GM18909 (cell line): ENCODE measurements at regions not wholly inside any gene's neighbourhood (a gene's known extent, or its start where the extent isn't known, plus 50 kb on each side); places are given as distances from the start of the nearest gene placed in this dataset.
A peak's percentile ranks its signal among the peaks of the same experiment; 100 is the strongest.

Source experiments
- ATAC-seq: cut with Tn5 transposase; IDR thresholded peaks from one replicate; pipeline ENCODE4 v1.9.1; 2021; ENCODE audit warnings: mild to moderate bottlenecking; ENCODE audit not compliant: unreplicated experiment, poor library complexity

DNA sequence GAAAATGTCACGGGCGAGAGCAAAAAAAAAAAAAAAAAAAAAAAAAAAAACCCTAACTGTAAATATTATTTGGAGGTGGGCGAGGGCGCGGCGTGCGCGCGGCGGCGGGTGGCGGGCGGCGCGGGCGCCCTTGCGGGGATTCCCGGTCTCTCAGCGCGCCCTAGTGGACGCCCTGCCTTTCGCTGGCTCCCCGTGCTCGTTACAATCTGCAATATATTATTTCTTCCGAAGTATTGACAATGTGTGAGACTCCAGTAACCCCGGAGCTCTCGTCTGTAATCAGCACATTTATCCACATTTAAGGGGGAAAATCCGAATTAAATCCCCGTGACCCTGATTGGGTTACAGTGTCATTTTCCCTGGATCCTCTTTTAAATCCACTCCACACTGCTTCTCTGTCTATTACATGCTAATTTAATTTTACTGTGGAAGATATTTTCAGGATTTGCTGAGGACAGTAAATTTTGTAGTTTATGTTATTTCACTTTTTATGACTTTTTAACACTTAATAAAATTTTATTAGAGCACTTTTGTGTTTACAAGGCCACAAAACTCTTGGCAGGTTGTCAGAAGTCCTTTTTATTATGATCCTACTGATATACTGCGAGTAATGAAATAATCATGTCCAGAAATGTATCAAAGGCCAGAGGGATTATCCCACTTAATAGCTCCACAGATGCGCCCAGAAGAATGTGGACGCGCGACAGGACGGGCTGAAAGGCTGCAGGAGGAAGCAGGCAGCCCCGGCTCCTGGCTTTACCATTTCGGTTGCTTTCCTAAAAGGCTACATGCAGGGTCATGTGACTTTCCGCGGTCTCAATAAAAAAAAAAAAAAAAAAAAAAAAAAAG, 369.1 kb downstream of the MTX2 start:
- ATAC-seq: peak; percentile 85

DNA sequence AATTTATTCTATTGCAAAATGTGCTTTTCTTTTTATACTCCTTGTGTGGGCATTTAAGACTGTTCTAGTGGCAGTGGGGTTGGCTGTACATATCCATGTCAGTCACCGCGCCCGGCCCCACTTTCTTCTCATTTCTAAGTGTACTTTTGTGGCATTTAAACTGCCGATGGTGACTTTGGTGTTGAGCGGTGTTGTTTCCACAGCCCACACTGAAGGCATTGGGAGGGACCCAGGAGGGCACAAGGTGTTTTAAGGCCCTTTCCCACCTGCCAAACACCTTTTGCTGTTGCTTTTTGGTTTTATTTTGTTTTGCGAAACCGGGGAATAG, 369.7 kb downstream of the MTX2 start:
- no peak for ATAC-seq

DNA sequence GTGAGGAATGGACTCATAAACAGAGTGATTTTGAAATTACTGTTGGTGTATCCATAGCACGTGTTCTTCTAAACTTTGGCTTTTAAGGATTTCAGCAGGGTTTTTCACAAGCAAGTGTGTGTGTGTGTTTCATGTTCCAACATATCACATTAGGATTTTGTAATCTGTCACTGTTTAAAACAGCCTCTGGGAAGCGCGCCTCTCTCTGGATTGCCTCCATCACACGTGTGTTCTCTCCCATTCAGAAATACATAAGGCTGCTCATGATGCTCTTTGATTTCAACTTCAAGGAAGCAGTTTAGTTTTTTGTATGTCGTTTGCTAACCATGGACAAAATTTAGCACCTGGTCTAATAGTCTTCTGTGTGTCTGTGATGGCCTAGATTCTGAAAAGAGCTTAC, 370.4 kb downstream of the MTX2 start:
- ATAC-seq: no peak

DNA sequence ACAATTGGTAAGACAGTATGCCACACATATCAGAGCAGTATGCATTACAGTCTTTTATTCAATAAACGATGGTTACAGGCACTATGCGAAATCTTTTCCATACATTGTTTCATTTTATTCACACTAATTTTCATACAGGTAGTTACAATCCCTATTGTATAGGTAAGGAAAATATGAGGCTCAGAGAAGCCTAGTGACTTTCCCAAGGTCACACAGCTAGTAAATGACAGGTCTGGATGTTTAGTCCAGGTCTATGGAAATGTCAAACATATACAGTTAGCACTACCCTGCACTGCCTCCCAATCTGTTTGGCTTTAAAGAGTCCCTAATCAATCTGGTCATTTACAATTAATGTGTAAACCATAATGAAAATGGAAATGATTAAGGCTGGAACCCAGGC, 372.2 kb downstream of the MTX2 start:
- no peak for ATAC-seq

DNA sequence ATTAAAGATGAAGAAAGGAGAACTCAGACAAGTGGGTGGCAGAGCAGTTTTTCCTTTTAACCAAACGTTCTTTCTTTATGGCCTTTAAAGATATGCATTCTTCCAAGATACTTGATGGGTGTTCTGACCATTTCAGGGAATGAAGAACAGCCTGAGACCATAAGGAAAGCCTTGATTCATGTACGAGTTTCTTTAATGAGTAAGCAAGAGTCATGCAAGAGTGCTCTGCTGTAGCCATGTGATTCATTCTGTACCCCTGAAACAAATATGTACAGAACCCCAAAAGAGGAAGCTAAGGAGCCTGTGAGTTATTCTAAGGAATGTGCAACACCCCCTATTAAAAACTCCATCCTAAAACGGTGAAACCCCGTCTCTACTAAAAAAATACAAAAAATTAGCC, 372.8 kb downstream of the MTX2 start:
- no peak for ATAC-seq

DNA sequence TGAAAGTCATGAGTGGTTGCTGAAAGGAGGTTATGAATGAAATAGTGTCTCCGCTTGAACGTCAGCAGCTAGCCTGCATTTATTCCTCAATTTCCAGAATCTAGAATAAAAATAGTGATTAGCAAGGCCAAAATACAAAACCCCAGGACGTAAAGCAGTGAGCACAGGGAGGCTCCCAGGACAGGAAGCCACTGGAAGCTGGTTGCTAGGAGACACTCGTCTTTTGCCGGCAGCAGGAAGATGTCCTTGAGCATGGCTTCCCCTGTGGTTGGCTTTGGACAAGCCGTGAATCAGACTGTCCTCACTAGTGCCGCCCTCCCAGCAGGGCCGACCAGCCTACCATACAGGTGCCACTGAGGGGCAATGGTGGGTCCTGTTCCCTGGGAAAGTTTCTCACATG, 374.4 kb downstream of the MTX2 start:
- no peak for ATAC-seq

GRCh38 chr2:176645494-176645893, 376.3 kb downstream of the MTX2 start:
- ATAC-seq: no peak

GRCh38 chr2:176646033-176646615, 376.9 kb downstream of the MTX2 start:
- no peak for ATAC-seq

- no peak for ATAC-seq
Measured at GRCh38 chr2:176647325-176648165, 378.3 kb downstream of the MTX2 start.

- ATAC-seq: no peak
Measured at GRCh38 chr2:176648700-176649297, 379.6 kb downstream of the MTX2 start.

DNA sequence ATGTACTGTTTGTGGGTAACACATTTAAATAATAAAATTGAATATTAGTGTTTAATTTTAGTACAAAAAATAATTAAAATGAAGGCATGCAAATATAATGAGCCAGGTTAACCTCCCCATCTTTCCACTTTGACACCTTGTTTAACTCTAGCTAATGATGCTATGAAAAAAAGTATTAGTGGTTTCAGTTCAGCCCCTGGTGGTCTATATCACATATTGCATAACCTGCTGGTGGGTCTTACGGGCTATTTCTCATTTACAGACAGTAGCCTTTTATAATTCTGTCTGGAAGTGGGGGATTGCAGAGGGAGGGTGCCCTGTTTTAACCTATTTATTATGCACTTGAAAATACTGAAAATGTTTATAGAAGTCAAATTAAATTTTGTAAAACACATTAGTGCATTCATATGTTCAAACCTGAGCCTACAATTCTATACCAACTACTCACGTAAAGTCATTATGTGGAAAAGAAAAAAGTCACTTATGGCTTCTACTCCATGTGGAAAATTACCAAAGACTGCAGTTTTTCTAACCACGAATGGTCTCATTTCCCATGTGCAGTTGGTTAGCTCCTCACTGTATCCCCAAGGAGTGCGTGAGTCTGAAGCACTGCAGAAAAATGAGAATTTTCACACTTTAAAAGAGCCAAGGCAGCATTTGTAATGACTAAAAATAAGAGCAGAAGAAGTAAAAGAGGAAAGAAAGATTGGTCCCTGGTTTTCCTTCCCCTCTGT, 381.0 kb downstream of the MTX2 start:
- ATAC-seq: no peak

- no peak for ATAC-seq
Measured at GRCh38 chr2:176650838-176651555, 381.8 kb downstream of the MTX2 start.

GRCh38 chr2:176652300-176653182, 383.3 kb downstream of the MTX2 start:
- ATAC-seq: peak; percentile 76

DNA sequence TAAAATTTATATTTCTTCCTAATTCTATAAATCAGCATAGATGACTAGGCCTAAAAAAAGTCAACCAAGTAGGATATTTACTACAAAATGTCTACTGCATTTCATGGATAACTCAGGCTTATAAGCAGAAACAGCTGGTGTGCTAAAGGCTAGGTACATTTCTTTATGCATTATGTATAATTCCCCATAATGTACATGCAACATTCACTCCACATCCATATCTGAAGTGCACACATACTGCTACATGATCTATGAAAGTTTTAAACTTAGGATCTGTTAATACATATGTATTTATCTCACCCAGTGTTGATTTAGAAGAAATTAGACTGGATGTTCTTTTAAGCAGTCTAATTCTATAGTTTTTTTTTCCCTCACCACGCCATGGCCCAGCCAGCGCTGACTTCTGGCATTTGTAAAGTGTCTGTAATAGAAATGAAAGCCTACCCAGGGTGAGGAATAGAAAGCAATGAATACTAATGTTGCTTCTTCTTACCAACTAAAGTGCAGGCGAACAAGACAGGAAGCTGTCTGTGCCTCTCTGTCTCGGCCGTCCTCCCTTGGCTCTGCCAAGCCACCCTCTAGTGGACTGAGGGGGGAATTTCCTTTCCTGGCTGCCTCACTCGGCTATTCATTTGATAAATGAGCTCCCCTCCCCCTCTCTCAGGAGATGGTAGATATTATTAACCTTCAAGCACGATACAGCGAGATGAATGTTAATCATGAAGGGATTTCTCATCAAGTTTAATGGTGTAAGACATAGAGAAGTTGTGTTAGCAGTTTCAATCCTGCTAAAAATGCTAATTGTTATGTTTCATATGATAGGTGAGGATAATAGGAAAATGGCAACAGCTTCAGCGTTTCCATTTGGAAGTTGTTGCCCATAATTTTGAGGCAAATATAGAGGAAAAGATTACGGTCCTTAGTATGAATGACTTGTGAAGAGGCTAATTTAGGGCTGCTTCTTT, 384.5 kb downstream of the MTX2 start:
- ATAC-seq: peak; percentile 87

DNA sequence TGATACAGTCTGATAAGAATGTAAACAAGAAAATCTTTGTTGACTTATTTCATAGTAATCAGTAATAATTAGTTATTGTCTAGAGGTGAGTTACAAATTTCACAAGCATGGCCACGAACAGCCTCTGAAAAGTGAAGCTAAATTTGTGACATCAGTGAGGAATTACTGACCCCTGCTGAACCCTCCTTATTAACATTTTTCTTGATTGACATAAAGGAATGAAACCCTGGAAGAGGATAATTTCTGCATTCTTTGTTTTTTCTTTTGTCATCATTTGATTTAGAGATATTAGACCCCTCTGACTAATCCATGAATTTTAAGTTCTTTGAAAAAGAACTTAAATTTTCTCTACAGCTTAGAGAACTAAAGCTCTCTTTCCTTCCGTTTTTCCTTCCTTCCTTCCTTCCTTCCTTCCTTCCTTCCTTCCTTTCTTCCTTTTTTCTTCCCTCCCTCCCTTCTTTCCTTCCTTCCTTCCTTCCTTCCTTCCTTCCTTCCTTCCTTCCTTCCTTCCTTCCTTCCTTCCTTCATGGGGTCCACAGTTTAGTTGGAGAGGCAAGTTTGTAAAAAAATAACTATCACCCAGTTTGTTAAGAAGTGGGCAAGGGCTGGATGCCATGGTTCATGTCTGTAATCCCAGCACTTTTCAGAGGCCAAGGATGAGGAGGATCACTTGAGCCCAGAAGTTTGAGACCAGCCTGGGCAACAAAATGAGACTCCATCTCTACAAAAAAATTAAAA, 387.0 kb downstream of the MTX2 start:
- no peak for ATAC-seq

- ATAC-seq: no peak
Measured at GRCh38 chr2:176656776-176657140, 387.5 kb downstream of the MTX2 start.

GRCh38 chr2:176657393-176657792, 388.2 kb downstream of the MTX2 start:
- ATAC-seq: no peak
